Putamen (tissue), 1 donor: ENCODE measurements at regions not wholly inside any gene's neighbourhood (a gene's known extent, or its start where the extent isn't known, plus 50 kb on each side); places are given as distances from the start of the nearest gene placed in this dataset.
A peak's percentile ranks its signal among the peaks of the same experiment; 100 is the strongest.
"Not testable (repeated sequence)": the region's sequence is repeated elsewhere in the genome, so short reads cannot be mapped to it uniquely, and the experiment has no call there.

Experiments used
- DNase-seq: peaks from one replicate; pipeline ENCODE4 v3.0.0-alpha.2; 2016; ENCODE audit warnings: low spot score

GRCh38 chr4:101730291-101731117 lies 60.0 kb upstream of the BANK1 start:
- peak; percentile 21 for DNase-seq

- DNase-seq: no peak
Observed at GRCh38 chr4:101727238-101727637, 63.3 kb upstream of the BANK1 start.

- DNase-seq: peak; percentile 73
Observed at GRCh38 chr4:101724093-101724492, 66.4 kb upstream of the BANK1 start.

- DNase-seq: no peak
Observed at GRCh38 chr4:101718810-101719209, 71.7 kb upstream of the BANK1 start.

GRCh38 chr4:101711590-101712260 lies 78.8 kb upstream of the BANK1 start:
- no peak for DNase-seq

- DNase-seq: no peak
Observed at GRCh38 chr4:101710806-101711205, 79.7 kb upstream of the BANK1 start.

GRCh38 chr4:101708293-101709039 lies 82.1 kb upstream of the BANK1 start:
- DNase-seq: no peak

GRCh38 chr4:101707596-101707995 lies 82.9 kb upstream of the BANK1 start:
- DNase-seq: no peak

GRCh38 chr4:101706535-101707057 lies 83.9 kb upstream of the BANK1 start:
- DNase-seq: no peak

- DNase-seq: no peak
Observed at GRCh38 chr4:101701551-101701950, 89.0 kb upstream of the BANK1 start.

GRCh38 chr4:101699441-101700124 lies 90.9 kb upstream of the BANK1 start:
- DNase-seq: no peak

- DNase-seq: no peak
Observed at GRCh38 chr4:101697266-101697665, 93.3 kb upstream of the BANK1 start.

GRCh38 chr4:101696276-101697010 lies 94.1 kb upstream of the BANK1 start:
- DNase-seq: no peak

- DNase-seq: no peak
Observed at GRCh38 chr4:101695176-101695575, 95.4 kb upstream of the BANK1 start.

- not testable (repeated sequence) for DNase-seq
Observed at GRCh38 chr4:101694403-101694802, 96.1 kb upstream of the BANK1 start.

GRCh38 chr4:101693842-101694398 lies 96.6 kb upstream of the BANK1 start:
- DNase-seq: no peak

- no peak for DNase-seq
Observed at GRCh38 chr4:101689220-101689619, 101.3 kb upstream of the BANK1 start.

- DNase-seq: no peak
Observed at GRCh38 chr4:101685126-101685525, 105.4 kb upstream of the BANK1 start.

- no peak for DNase-seq
Observed at GRCh38 chr4:101682946-101683345, 107.6 kb upstream of the BANK1 start.

- DNase-seq: no peak
Observed at GRCh38 chr4:101678180-101678579, 112.3 kb upstream of the BANK1 start.

- no peak for DNase-seq
Observed at GRCh38 chr4:101670897-101671296, 119.6 kb upstream of the BANK1 start.
